ENCODE measurements at regions not wholly inside any gene's neighbourhood (a gene's known extent, or its start where the extent isn't known, plus 50 kb on each side); places are given as distances from the start of the nearest gene placed in this dataset.
"Not testable (repeated sequence)": the region's sequence is repeated elsewhere in the genome, so short reads cannot be mapped to it uniquely, and the experiment has no call there.

- POLR2A ChIA-PET (ENCODE audit: low non-redundant PET) = no interaction called here
- no peaks in the 10 kb centered on the region for H3K9me3 ChIP-seq (ENCODE audit: low read depth, low read length, poor library complexity, severe bottlenecking)
- no peaks in the 10 kb centered on the region for H3K4me1 ChIP-seq (ENCODE audit: insufficient read depth, low read length, poor library complexity, severe bottlenecking)
- CTCF ChIA-PET = no interaction called here
- H3K27ac ChIP-seq (ENCODE audit: low read depth, low read length, poor library complexity, severe bottlenecking) = no peak overlapping the region
- no peak for DNase-seq (ENCODE audit: low spot score)
- intact Hi-C loops (cut with micrococcal nuclease; ENCODE audit: unreplicated experiment) = no loop called here
- TF ChIP-seq CTCF (conservative IDR thresholded peaks at IDR 0.05; ENCODE audit: low read depth, low read length) (no peak), EZH2 (IDR thresholded peaks at IDR 0.05; ENCODE audit: borderline replicate concordance, low read depth, low read length, poor library complexity, severe bottlenecking) (no peak)
- H3K27me3 ChIP-seq (replicated peaks; ENCODE audit: insufficient read depth, low read depth, low read length, poor library complexity) = no peaks in the 10 kb centered on the region
- BruUV-seq (replicated peaks) = no TSS peak
- no peaks in the 10 kb centered on the region for H3K36me3 ChIP-seq (ENCODE audit: insufficient read depth, low read length, poor library complexity, severe bottlenecking)
- H3K4me3 ChIP-seq (ENCODE audit: low read depth, low read length, poor library complexity, severe bottlenecking) = no peak overlapping the region
Observed at GRCh38 chr22:23418159-23418788, 161.8 kb downstream of the IGLL1 start.

- CTCF ChIA-PET = interaction anchor here (0.7 kb wide), 1 partner anchor 688 kb away, joined by 4 read pairs; no protein-coding TSS in a partner anchor
- POLR2A ChIA-PET (ENCODE audit: low non-redundant PET); BruUV-seq (replicated peaks); DNase-seq (ENCODE audit: low spot score); intact Hi-C loops (cut with micrococcal nuclease; ENCODE audit: unreplicated experiment); H3K36me3 ChIP-seq (ENCODE audit: insufficient read depth, low read length, poor library complexity, severe bottlenecking); H3K27ac ChIP-seq (ENCODE audit: low read depth, low read length, poor library complexity, severe bottlenecking); H3K4me1 ChIP-seq (ENCODE audit: insufficient read depth, low read length, poor library complexity, severe bottlenecking); H3K9me3 ChIP-seq (ENCODE audit: low read depth, low read length, poor library complexity, severe bottlenecking); H3K27me3 ChIP-seq (replicated peaks; ENCODE audit: insufficient read depth, low read depth, low read length, poor library complexity); H3K4me3 ChIP-seq (ENCODE audit: low read depth, low read length, poor library complexity, severe bottlenecking): not testable (repeated sequence)
Observed at GRCh38 chr22:23417327-23417726, 162.8 kb downstream of the IGLL1 start.

- H3K27ac ChIP-seq (ENCODE audit: low read depth, low read length, poor library complexity, severe bottlenecking); H3K27me3 ChIP-seq (replicated peaks; ENCODE audit: insufficient read depth, low read depth, low read length, poor library complexity); H3K4me1 ChIP-seq (ENCODE audit: insufficient read depth, low read length, poor library complexity, severe bottlenecking); intact Hi-C loops (cut with micrococcal nuclease; ENCODE audit: unreplicated experiment); CTCF ChIA-PET; H3K9me3 ChIP-seq (ENCODE audit: low read depth, low read length, poor library complexity, severe bottlenecking); DNase-seq (ENCODE audit: low spot score); H3K4me3 ChIP-seq (ENCODE audit: low read depth, low read length, poor library complexity, severe bottlenecking); H3K36me3 ChIP-seq (ENCODE audit: insufficient read depth, low read length, poor library complexity, severe bottlenecking); POLR2A ChIA-PET (ENCODE audit: low non-redundant PET); BruUV-seq (replicated peaks): not testable (repeated sequence)
Observed at GRCh38 chr22:23416169-23416690, 163.9 kb downstream of the IGLL1 start.

- ChIA-PET POLR2A (ENCODE audit: low non-redundant PET) (no interaction called here), CTCF (no interaction called here)
- no peak for TF ChIP-seq EZH2 (IDR thresholded peaks at IDR 0.05; ENCODE audit: borderline replicate concordance, low read depth, low read length, poor library complexity, severe bottlenecking)
- no peak for TF ChIP-seq CTCF (conservative IDR thresholded peaks at IDR 0.05; ENCODE audit: low read depth, low read length)
- Histone ChIP-seq H3K36me3 (ENCODE audit: insufficient read depth, low read length, poor library complexity, severe bottlenecking) (no peaks in the 10 kb centered on the region), H3K27me3 (replicated peaks; ENCODE audit: insufficient read depth, low read depth, low read length, poor library complexity) (no peaks in the 10 kb centered on the region), H3K9me3 (ENCODE audit: low read depth, low read length, poor library complexity, severe bottlenecking) (no peaks in the 10 kb centered on the region), H3K4me1 (ENCODE audit: insufficient read depth, low read length, poor library complexity, severe bottlenecking) (no peaks in the 10 kb centered on the region), H3K4me3 (ENCODE audit: low read depth, low read length, poor library complexity, severe bottlenecking) (no peak overlapping the region), H3K27ac (ENCODE audit: low read depth, low read length, poor library complexity, severe bottlenecking) (no peak overlapping the region)
- intact Hi-C loops (cut with micrococcal nuclease; ENCODE audit: unreplicated experiment) = no loop called here
- DNase-seq (ENCODE audit: low spot score) = no peak
- no TSS peak for BruUV-seq (replicated peaks)
Observed at GRCh38 chr22:23415490-23415851, 164.6 kb downstream of the IGLL1 start.
